ENCODE measurements at regions not wholly inside any gene's neighbourhood (a gene's known extent, or its start where the extent isn't known, plus 50 kb on each side); places are given as distances from the start of the nearest gene placed in this dataset.

- Histone ChIP-seq H2AFZ (ENCODE audit: low read depth, low read length, poor library complexity, severe bottlenecking) (no peak overlapping the region), H3K36me3 (ENCODE audit: control insufficient read depth in 1 of 2, insufficient read depth in 2 of 2, low read length in 2 of 2) (no peaks in the 10 kb centered on the region), H3K4me3 (replicated peaks in 1 of 2; ENCODE audit: low read depth in 1 of 2, low read length in 2 of 2) (no peak overlapping the region), H3K9me3 (ENCODE audit: control insufficient read depth in 1 of 2, insufficient read depth in 1 of 2, low read depth in 1 of 2, low read length in 2 of 2) (no peaks in the 10 kb centered on the region), H3K9ac (ENCODE audit: low read length) (no peak overlapping the region), H4K20me1 (ENCODE audit: insufficient read depth) (no peaks in the 10 kb centered on the region), H3K27ac (ENCODE audit: low read depth, low read length) (no peak overlapping the region), H3K79me2 (ENCODE audit: insufficient read depth, low read length) (no peaks in the 10 kb centered on the region), H3K27me3 (ENCODE audit: insufficient read depth, low read length) (no peaks in the 10 kb centered on the region), H3K4me1 (ENCODE audit: control insufficient read depth in 1 of 2, insufficient read depth in 2 of 2, low read length in 2 of 2) (no peaks in the 10 kb centered on the region), H3K4me2 (ENCODE audit: low read length) (no peak overlapping the region), H3K9me2 (ENCODE audit: insufficient read depth) (no peaks in the 10 kb centered on the region)
- TF ChIP-seq SIN3A (IDR thresholded peaks at IDR 0.05; ENCODE audit: low read depth) (no peak), ZFX (IDR thresholded peaks at IDR 0.05) (no peak), JUND (IDR thresholded peaks at IDR 0.05) (no peak), CEBPB (IDR thresholded peaks at IDR 0.05; ENCODE audit: low read depth) (no peak), EZH2phosphoT487 (IDR thresholded peaks at IDR 0.05; ENCODE audit: borderline replicate concordance) (no peak), POLR2AphosphoS5 (IDR thresholded peaks at IDR 0.05; ENCODE audit: low read depth, low read length) (no peak), EZH2 (IDR thresholded peaks at IDR 0.05) (no peak), REST (IDR thresholded peaks at IDR 0.05; ENCODE audit: low read depth) (no peak), SRF (IDR thresholded peaks at IDR 0.05; ENCODE audit: low read depth) (no peak), POLR2A (IDR thresholded peaks at IDR 0.05; ENCODE audit: borderline replicate concordance, extremely low read depth, insufficient read depth, insufficient read length) (no peak), TCF7L2 (IDR thresholded peaks at IDR 0.05; ENCODE audit: borderline replicate concordance, extremely low read depth, insufficient read depth, insufficient read length) (no peak), ELF1 (IDR thresholded peaks at IDR 0.05; ENCODE audit: borderline replicate concordance, low read depth) (no peak), FOSL1 (IDR thresholded peaks at IDR 0.05; ENCODE audit: low read depth) (no peak), RAD21 (IDR thresholded peaks at IDR 0.05; ENCODE audit: low read depth) (no peak), EGR1 (IDR thresholded peaks at IDR 0.05; ENCODE audit: low read depth) (no peak)
- TF ChIP-seq, protein P1, sequence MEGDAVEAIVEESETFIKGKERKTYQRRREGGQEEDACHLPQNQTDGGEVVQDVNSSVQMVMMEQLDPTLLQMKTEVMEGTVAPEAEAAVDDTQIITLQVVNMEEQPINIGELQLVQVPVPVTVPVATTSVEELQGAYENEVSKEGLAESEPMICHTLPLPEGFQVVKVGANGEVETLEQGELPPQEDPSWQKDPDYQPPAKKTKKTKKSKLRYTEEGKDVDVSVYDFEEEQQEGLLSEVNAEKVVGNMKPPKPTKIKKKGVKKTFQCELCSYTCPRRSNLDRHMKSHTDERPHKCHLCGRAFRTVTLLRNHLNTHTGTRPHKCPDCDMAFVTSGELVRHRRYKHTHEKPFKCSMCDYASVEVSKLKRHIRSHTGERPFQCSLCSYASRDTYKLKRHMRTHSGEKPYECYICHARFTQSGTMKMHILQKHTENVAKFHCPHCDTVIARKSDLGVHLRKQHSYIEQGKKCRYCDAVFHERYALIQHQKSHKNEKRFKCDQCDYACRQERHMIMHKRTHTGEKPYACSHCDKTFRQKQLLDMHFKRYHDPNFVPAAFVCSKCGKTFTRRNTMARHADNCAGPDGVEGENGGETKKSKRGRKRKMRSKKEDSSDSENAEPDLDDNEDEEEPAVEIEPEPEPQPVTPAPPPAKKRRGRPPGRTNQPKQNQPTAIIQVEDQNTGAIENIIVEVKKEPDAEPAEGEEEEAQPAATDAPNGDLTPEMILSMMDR (IDR thresholded peaks at IDR 0.05 in 2 of 3, conservative IDR thresholded peaks at IDR 0.05 in 1 of 3; ENCODE audit: borderline replicate concordance in 1 of 3, insufficient read depth in 1 of 3, low read depth in 2 of 3, low read length in 2 of 3), result no peak
- DNase-seq (ENCODE audit: low read depth, low spot score) (no peak), ATAC-seq (no peak)
- POLR2A ChIA-PET, result no interaction called here
- RAD21 ChIA-PET (ENCODE audit: low non-redundant PET in 1 of 2, low total read pairs in 2 of 2, uncharacterized antibody in 2 of 2, unreplicated experiment in 2 of 2), result no interaction called here
- no TSS peak for BruUV-seq (replicated peaks)
- intact Hi-C loops (cut with micrococcal nuclease), result loop anchor here (5.0 kb wide), 1 partner anchor 906 kb away; no protein-coding TSS in a partner anchor
- CTCF ChIA-PET, result no interaction called here
These were observed 89.9 kb downstream of the TOMM20 start for GRCh38 chr1:235038701-235039100.
